GM19351 (cell line): ENCODE measurements at regions not wholly inside any gene's neighbourhood (a gene's known extent, or its start where the extent isn't known, plus 50 kb on each side); places are given as distances from the start of the nearest gene placed in this dataset.
A peak's percentile ranks its signal among the peaks of the same experiment; 100 is the strongest.

Source experiments
- ATAC-seq: cut with Tn5 transposase; IDR thresholded peaks from one replicate; pipeline ENCODE4 v1.9.1; 2021; ENCODE audit warnings: mild to moderate bottlenecking, moderate library complexity; ENCODE audit not compliant: unreplicated experiment

- no peak for ATAC-seq
Measured at GRCh38 chr11:29368126-29368525, 648.7 kb downstream of the KCNA4 start.

GRCh38 chr11:29364006-29364405 is 652.8 kb downstream of the KCNA4 start:
- ATAC-seq, result no peak

- ATAC-seq, result no peak
Measured at GRCh38 chr11:29361369-29361768, 655.5 kb downstream of the KCNA4 start.

- ATAC-seq, result no peak
Measured at GRCh38 chr11:29353833-29354232, 663.0 kb downstream of the KCNA4 start.

GRCh38 chr11:29352273-29352795 is 664.5 kb downstream of the KCNA4 start:
- ATAC-seq, result no peak

GRCh38 chr11:29351301-29351873 is 665.4 kb downstream of the KCNA4 start:
- no peak for ATAC-seq

GRCh38 chr11:29343465-29344333 is 673.1 kb downstream of the KCNA4 start:
- ATAC-seq, result peak; percentile 96

GRCh38 chr11:29336727-29337575 is 679.9 kb downstream of the KCNA4 start:
- ATAC-seq, result no peak

- no peak for ATAC-seq
Measured at GRCh38 chr11:29334776-29335130, 682.1 kb downstream of the KCNA4 start.

- peak; percentile 88 for ATAC-seq
Measured at GRCh38 chr11:29333993-29334775, 682.6 kb downstream of the KCNA4 start.

GRCh38 chr11:29331451-29332010 is 685.3 kb downstream of the KCNA4 start:
- no peak for ATAC-seq

- ATAC-seq, result no peak
Measured at GRCh38 chr11:29328961-29329441, 687.8 kb downstream of the KCNA4 start.

GRCh38 chr11:29327891-29328290 is 688.9 kb downstream of the KCNA4 start:
- ATAC-seq, result no peak

- no peak for ATAC-seq
Measured at GRCh38 chr11:29326757-29327156, 690.1 kb downstream of the KCNA4 start.

- no peak for ATAC-seq
Measured at GRCh38 chr11:29324328-29324727, 692.5 kb downstream of the KCNA4 start.

GRCh38 chr11:29321293-29322132 is 695.3 kb downstream of the KCNA4 start:
- ATAC-seq, result no peak

GRCh38 chr11:29320196-29320595 is 696.6 kb downstream of the KCNA4 start:
- no peak for ATAC-seq

- no peak for ATAC-seq
Measured at GRCh38 chr11:29319210-29319609, 697.6 kb downstream of the KCNA4 start.

- no peak for ATAC-seq
Measured at GRCh38 chr11:29318134-29318845, 698.5 kb downstream of the KCNA4 start.
